WI38 (cell line): ENCODE measurements at regions not wholly inside any gene's neighbourhood (a gene's known extent, or its start where the extent isn't known, plus 50 kb on each side); places are given as distances from the start of the nearest gene placed in this dataset.

ENCODE experiments used
- H3K4me3 ChIP-seq: 2 replicates; pipeline ENCODE4 v1.5.1; 2011; ENCODE audit warnings: low read depth, mild to moderate bottlenecking, control low read depth, low read length
- CTCF ChIP-seq: IDR thresholded peaks from 2 replicates; pipeline ENCODE4 v1.5.1; 2012; ENCODE audit warnings: low read depth, mild to moderate bottlenecking, control low read depth, low read length

- H3K4me3 ChIP-seq = no peak overlapping the region
- TF ChIP-seq CTCF = no peak
Measured at GRCh38 chr5:167721926-167722440, 569.5 kb upstream of the WWC1 start.

GRCh38 chr5:167723254-167723871 lies 568.1 kb upstream of the WWC1 start:
- TF ChIP-seq CTCF = peak; percentile 83
- no peak overlapping the region for H3K4me3 ChIP-seq

GRCh38 chr5:167725264-167725663 lies 566.2 kb upstream of the WWC1 start:
- TF ChIP-seq CTCF = no peak
- no peak overlapping the region for H3K4me3 ChIP-seq

GRCh38 chr5:167725741-167726140 lies 565.7 kb upstream of the WWC1 start:
- no peak overlapping the region for H3K4me3 ChIP-seq
- no peak for TF ChIP-seq CTCF

GRCh38 chr5:167726642-167727041 lies 564.8 kb upstream of the WWC1 start:
- no peak for TF ChIP-seq CTCF

GRCh38 chr5:167730121-167730520 lies 561.3 kb upstream of the WWC1 start:
- no peak overlapping the region for H3K4me3 ChIP-seq
- TF ChIP-seq CTCF = no peak

More at GRCh38 chr5:167726642-167727041, 564.8 kb upstream of the WWC1 start:
- no peak overlapping the region for H3K4me3 ChIP-seq

GRCh38 chr5:167730656-167731055 lies 560.8 kb upstream of the WWC1 start:
- TF ChIP-seq CTCF = no peak

More at GRCh38 chr5:167730656-167731055, 560.8 kb upstream of the WWC1 start:
- no peak overlapping the region for H3K4me3 ChIP-seq
